Fibroblast of skin of right biceps (primary cell): ENCODE measurements at regions not wholly inside any gene's neighbourhood (a gene's known extent, or its start where the extent isn't known, plus 50 kb on each side); places are given as distances from the start of the nearest gene placed in this dataset.

ENCODE experiments used
- DNase-seq: peaks from one replicate; pipeline ENCODE4 v3.0.0-alpha.2; 2013

DNA sequence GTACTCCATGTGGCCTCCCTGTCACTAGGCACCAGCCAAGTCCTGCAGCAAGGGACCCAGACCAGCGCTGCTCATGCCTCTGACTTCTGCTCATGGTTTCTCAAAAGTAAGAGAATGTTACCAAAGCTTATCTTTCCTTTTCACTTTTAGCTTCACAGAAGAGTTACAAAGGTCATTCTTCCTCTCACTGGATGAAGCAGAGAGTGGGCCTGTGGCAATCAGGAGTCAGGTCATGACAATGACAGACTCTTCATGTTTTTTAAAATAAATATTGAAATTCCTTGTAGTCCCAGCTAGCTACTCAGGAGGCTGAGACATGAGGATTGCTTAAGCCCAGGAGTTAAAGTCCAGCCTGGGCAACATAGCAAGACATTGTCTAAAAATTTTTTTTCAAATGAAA is 126.1 kb downstream of the OSR1 start:
- DNase-seq, result no peak

DNA sequence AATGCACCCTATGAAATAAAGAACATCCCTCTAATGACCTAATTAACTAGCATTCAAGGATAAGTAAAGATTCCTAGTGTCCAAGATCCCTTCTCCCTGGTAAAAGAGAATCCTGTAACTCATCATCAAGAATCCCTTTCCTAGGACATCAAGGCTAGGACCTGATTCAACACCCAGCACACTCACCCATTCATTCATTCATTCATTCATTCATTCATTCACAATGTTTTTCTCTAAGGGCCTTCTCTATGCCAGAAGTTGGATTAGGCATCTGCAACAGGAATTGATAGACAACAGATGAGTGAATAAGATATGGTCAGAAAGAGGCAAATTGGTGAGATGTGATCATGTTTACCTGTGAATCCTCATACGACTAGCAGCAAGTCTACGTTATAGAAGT is 126.8 kb downstream of the OSR1 start:
- DNase-seq, result no peak

DNA sequence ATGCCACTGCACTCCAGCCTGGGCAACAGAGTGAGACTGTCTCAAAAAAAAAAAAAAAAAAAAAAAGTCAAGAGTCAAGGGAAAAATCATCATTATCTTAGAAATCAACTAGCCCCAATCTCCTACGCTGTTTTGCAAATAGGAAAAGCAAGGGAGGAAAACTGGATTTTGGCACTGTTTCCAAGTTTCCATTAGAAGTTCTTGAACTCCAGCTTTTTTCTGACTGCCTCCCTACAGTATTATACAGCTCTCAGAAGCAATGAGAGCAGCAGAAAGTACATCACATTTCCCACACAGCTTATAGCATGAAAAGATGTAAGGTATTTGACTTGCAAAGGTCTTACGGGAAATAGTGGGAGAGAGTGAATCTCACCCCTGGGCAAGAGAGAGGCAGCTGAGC is 127.8 kb downstream of the OSR1 start:
- DNase-seq, result no peak

DNA sequence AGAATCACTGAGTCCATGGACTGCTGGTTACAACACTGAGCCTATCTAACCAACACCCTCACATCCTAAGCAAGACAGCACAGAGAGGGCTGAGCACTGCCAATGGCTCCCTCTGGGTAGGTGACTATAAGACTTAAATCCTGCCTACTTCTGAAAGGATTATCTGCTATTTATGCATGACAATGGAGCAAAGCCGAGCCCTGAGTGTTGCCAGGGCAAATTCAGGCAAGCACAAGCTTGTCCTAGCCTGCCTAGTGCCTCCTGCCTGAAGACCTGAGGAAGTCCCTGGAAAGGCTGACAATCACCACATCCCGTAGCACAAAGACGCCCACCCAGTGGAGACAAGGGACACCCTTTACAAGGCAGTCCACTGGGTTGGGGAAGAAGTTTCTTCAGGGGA is 129.7 kb downstream of the OSR1 start:
- DNase-seq, result no peak

DNA sequence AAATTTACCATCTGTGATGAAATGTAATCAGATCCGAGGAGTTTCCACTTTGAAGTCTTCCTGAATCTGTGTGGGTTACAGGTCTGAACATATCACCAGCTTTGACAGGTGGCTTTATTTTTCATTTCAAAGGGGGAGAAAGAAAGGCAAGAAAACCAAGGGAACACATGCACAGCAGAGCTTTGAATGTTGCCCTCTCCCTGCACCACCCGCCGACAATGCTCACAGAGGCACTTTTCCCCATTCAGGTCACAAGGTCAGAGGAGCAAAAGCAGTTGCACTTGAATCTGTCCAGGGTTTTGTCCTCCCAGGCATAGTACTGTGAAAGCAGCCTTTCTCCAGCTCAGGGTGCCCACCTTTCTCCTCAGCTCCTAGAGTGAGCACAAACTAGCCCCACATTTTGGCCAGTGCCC is 130.2 kb downstream of the OSR1 start:
- no peak for DNase-seq

DNA sequence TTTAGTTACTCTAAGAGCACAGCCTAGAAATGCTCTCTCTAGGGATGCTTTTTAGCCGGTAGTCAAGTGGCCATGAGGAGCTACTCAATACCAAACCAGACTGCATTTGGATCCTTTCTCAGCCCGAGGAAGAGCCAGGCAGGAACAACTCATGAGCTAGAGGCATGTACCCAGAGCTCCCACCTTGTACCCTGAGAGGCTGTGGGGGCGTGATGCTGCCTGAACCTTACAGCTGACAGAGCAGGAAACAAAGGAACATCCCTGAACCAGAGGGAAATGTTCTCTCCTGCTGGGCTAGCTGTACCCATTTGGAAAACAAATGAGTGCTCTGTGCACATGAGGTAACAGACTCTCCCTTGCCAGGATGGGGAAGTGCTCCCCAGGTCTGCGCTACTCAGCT is 131.6 kb downstream of the OSR1 start:
- DNase-seq, result no peak

DNA sequence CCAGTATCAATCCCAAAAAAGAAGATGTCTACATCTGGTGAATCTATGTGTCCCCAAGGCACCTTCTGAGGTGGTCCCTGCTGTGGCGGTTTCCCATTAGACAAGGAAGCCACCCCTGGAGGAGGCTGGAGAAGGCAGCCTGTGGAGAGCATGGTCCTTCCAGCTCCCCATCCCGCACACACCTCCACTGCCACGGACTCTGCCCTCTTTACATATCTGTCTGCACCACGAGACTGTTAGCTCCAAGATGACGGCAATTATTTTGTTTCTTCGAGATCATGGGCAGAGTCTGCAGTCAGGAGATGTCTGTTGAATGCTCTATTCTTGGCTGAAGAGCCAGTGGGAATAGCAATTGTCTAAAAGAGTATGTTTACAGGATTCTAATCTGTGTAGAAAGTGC is 132.0 kb downstream of the OSR1 start:
- DNase-seq, result no peak

DNA sequence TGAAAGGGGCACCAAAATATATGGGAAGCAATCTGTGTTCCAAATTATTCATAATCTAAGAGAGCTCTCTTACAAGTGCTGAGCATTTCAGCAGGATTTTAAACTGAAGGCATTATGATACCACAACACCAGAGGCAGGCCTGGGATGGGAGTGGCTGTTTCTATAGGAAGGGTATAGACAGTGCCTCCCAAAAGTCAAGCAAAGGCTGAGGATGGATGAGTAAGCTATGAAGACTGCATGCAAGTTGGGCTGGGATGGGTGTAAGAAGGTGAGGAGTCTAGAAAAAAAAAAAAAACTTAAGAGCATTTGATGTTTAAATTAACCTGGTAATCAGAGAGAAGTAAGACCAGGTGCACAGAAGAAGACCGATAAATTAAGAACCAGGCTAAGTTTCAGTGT is 132.5 kb downstream of the OSR1 start:
- no peak for DNase-seq

DNA sequence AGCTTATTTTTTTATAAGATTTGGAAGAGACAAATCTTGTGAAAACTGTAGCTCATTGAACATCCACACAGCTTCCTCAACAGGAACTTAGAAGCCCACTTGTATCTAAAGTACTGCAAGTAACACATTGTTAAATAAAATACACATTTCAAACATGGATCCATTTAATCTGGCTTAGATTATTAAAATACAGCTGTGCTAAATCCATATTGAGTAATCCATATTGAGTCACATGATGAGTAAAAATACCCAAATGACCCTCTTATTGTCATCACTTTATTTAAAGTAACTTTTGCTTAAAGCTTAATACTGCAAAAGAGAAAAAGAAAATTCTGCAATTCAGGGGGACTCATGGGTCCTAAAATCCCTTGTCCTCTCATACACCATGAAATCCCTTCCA is 133.3 kb downstream of the OSR1 start:
- DNase-seq, result no peak

DNA sequence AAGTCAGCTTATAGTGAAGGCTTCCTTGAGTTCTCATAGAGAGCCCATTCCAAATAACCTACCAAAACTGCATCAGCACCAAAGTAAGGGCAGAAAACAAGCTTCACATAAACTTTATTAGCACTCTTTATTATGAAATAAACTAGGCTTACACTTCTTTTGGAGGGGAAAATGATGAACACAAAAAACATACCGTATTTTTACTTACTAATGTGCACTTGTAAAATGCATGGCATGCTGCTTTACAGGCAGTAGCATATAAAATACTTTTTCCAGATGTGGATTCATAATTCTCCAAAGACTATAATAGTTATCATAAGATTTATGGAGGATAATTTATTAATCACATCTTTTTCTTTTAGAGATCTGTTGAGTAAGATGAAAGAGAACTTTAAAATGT is 133.9 kb downstream of the OSR1 start:
- no peak for DNase-seq

DNA sequence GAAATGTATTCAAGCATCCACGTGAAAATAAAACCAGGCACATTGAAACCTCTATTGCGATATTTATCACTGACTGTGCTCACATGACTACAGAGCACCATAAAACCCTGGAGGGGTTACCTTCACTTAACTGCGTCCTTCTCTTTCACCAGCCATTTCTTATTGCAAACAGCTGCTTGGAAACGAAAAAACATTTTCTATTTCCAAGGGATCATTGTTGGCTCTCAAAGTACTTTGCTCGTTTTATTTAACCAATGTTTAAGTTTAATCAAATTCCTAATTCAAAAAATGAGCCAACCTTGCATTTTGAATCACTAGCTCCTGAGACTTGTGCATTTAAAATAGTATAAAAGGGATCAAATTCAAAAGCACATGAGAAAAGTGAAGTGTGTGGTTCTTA is 134.4 kb downstream of the OSR1 start:
- DNase-seq, result no peak

DNA sequence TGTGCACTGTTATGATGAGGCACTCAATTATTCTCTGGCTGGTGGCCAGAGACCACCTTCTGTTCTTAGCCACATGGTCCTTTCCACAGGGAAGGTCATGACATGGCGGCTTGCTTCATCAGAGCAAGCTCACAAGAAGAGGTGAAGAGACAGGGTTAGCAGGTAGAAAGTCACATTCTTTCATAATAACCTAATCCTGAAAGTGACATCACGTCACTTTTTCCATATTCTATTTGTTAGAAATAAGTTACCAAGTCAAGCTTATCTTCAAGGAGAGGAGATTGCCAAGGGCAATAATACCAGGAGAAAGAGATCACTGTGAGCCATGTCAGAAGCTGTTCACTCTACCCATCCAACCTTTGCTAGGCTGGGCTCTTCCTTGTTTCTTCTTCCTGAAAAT is 139.4 kb downstream of the OSR1 start:
- no peak for DNase-seq

DNA sequence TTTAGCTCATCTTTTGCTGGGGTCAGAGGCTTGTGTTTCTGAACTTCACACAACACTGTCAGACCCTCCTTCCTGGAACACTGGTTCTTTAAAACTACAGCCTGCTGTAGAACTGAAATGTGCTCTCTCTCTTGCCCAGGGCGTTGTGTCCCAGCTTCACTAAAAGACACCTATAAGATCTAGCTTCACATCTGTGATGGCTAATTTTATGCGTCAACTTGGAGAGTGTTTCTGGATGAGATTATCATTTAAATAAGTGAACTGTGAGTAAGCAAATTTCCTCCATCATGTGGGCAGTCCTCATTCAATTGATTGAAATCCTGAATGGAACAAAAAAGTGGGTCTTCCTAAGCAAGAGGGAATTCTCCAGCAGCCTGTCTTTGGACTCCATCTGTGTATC is 140.3 kb downstream of the OSR1 start:
- DNase-seq, result no peak

DNA sequence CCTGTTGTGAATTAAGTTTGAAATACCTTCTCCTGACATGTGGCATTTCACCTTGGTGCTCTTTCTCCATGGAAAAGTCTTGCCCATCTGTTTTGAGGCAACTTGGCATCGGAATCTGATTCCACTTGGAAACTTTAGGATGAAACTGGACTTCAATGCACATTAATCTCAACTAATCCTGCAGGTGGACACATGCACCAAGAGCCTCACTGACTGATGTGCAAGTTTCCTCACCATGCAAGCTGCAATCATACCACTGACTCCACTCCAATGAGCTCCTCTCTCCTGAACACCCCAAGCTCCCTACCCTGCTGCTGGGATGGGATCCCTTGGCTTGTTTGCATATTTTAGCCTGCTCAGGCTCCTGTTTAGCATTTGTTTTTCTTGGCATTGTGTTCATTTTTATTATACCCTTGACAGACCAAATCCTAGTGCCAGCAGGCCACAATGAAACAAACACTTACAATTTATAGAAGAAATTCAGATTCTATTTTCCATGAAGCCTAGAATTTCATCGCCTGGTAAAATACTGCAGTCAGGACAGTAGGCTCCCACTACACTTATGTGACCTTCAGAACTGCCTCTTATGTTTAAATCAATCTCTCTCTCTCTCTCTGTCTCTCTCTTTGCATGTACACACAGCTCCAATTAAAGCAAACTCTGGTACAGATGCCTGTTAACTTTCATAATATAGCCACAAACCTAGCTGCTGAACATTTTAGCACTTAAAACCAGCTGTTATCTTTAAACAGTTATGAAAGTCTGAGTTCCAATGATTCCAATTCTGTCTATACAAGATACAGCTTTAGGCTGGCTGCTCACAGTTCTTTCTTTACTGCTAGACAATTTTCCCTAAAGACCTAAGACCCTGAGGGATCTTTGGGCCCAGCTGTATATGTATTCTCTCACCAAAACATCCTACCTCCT is 141.5 kb downstream of the OSR1 start:
- DNase-seq, result no peak

DNA sequence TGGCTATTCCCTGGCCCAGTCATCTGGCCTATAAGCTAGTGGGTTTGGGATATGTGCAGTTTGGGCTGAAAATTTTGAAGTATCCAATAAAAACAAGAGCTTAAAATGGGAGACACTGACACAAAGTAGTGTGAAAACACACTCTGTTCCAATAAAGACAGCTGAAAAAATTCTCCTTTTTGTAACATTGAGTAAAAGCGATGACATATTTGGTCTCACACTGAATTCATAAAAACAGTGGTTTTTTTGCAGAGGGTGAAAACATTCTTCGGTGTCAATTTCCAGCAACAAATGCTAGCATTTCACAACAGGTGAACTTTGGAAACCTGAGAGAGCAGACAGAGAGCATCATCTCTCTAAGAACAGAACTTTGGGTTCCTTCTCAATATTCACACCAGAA is 142.2 kb downstream of the OSR1 start:
- no peak for DNase-seq

DNA sequence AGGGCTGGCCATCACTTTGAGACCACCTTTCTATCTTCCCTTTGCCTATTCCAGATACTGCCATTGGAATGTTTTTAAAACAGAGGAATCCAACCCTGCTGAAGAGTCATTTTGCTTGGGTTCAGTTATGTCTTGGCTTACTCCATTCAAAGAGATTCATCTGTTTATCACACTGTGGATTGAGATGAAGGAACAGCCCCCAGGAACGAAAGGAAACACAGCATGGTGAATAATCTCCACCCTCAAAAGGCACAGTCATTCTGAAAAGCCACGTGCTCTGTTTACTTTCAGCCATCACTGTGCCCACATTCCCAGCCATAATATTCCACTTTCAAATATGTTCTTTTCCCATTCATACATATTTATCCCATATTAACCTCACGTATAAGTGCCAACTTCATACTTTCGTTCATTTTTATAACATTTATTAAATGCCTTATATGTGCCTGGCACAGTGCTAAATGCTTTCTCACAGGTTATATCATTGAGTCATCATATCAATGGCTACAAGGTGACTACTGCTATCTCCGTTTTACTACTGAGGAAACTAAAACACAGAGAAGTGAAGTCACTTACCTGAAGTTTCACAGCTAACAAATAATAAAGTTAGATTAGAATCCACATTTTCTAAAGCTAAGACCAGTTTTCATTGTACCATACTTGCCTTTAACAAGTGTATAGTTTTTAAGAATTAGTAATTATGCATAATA is 143.6 kb downstream of the OSR1 start:
- DNase-seq, result no peak

DNA sequence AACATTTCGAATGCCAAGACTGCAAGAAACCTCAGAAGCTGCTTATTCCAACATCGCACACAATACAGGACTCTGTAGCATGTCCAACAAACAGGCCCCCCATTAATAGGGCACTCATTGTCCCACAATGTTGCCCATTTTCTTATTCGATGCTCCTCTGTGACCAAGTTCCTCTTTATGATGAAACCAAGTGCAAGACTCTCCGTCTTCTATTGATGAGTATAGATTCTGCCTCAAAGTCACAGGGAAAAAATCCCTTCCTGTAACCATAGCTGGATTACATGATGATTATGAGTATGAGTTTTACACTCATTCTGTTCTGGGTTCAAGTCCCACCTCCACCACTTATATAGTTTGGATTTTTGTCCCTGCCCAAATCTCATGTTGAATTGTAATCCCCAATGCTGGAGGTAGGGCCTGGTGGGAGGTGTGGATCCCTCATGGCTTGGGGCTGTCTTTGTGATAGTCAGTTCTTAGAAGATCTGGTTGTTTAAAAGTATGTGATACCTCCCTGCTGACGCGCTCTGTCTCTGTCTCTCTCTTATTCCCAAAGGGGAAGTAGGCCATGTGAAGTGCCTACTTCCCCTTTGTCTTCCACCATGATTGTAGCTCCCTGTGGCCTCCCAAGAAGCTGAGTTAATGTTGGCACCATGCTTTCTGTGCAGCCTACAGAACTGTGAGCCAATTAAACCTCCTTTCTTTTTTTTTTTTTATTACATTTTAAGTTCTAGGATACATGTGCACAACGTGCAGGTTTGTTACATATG is 148.7 kb downstream of the OSR1 start:
- DNase-seq, result no peak

DNA sequence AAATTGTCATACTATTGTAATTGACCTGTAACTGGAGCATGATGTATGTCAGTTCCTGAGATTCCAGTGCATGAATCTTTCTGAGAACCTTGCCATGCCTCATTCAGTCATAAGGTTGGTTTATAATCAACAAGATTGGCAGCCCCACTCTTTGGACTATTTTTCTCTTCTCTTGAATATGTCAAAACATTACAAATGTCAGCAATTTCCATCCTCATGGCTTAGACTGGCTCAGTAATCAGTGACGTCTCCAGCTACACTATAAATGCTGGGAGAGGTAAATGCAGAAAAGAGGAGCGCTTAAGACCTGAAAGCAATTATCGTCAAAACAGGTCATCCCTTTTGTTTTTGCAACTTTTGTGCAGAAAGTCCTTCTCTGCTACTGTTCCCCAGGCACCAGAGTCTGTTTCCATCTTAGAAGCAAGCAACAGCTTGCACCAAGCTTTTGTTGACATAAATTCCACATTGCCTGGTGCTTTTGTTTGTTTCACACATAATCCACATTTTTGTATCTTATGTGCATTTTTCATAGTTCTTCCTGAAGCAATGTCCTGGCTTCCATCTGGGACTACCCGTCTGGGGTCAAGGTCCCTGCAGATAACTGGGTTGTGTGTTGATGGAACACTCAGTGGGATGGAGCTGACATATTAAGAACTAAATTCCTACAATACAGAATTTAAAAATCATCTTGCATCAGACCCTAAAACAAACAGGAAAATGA is 149.8 kb downstream of the OSR1 start:
- no peak for DNase-seq

DNA sequence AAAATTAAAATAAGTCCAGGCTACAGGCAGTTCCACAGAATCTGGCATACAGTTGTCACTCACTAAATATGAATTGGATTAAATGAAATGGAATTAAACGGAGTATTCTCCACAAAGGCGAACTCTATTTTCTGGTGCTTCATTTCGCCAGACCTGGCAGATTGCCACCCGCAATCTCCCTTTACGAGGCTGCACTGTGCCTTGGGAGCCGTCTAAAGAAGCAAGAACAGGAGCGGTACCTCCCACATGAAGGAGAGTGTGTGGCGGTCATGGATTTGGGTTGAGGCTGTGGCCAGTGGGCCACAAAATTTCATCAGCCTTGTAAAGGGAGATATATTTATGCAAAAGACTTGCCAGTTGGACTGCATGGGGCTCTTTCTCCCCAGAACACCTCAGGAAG is 151.0 kb downstream of the OSR1 start:
- DNase-seq, result no peak

DNA sequence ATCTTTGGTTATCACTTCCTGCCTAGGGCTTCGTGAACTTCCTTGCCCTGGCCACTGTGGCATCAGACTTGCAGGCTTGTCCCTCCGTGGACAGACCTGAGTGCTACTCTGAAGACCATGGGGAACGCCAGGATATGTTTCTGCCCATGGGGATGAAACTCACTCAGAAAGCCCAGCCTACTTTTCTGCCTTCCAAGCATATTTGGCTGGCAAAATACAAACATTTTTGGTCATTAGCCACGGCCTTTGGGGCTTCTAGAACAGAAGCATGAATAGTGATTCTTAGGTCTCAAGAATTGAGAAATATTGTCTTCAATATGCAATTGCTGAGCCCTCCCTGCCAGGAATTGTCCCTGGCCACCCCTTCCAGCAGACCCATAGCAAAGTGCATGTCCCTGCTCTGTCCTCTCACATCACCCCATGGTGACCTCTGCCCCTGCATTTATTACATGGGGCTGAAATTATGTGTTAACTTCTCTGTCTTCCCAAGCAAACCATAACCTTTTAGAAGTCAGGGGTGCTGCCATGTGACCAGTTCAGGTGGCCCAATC is 152.4 kb downstream of the OSR1 start:
- no peak for DNase-seq

DNA sequence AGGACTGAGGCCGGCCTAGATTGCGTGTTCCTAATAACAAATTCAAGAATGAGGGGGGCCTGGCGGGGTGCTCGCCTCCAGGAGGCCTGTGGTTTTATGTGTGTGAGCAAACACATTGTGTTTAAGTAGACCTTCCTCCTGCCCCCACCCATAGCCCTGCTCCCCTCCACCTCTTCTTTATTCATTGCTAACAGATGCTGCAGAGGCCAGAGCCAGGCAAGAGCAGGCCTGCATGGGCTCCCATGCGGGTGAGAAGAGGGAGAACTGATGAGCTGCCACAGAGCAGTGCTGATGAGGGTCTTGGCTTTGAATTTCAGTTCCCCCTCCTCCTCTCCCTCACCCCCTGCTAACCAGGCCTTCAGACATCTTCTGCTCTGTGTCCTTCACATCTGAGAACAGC is 154.6 kb downstream of the OSR1 start:
- DNase-seq, result peak; percentile 23

DNA sequence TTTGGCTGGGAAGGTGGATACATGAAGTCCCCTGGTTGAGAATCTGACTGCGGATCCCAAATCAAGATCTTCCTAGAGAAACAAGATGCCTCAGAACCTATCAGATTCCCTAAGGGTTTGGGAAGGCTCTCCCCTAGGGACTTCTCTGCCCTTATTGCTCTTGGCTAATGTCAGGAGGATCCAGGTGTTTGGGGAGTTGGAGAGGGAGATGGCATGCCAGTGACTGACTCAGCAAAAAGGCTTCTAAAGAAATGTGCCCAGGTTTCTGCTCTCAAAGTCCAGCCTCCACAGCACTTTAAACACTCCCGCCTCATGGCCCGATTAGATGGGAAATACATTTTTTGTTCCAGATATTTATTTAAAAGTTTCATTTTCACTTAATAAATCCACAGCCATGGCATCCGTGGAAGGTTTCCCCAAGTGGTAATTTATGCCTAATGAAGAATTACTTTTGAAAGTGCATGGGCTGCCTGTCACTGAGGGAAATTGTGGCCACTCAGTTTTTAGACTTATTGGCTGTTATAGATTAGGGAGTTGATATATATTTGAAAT is 156.4 kb downstream of the OSR1 start:
- no peak for DNase-seq
